ENCODE measurements at regions not wholly inside any gene's neighbourhood (a gene's known extent, or its start where the extent isn't known, plus 50 kb on each side); places are given as distances from the start of the nearest gene placed in this dataset.

- DNase-seq (ENCODE audit: low read depth), result no peak
- H3K4me3 ChIP-seq (replicated peaks; ENCODE audit: low read depth, low read length), result no peak overlapping the region
- TF ChIP-seq CTCF (IDR thresholded peaks at IDR 0.05; ENCODE audit: low read length, missing control alignments), result no peak
Observed at GRCh38 chr14:83255727-83256090, 1722.1 kb upstream of the SEL1L start.

DNA sequence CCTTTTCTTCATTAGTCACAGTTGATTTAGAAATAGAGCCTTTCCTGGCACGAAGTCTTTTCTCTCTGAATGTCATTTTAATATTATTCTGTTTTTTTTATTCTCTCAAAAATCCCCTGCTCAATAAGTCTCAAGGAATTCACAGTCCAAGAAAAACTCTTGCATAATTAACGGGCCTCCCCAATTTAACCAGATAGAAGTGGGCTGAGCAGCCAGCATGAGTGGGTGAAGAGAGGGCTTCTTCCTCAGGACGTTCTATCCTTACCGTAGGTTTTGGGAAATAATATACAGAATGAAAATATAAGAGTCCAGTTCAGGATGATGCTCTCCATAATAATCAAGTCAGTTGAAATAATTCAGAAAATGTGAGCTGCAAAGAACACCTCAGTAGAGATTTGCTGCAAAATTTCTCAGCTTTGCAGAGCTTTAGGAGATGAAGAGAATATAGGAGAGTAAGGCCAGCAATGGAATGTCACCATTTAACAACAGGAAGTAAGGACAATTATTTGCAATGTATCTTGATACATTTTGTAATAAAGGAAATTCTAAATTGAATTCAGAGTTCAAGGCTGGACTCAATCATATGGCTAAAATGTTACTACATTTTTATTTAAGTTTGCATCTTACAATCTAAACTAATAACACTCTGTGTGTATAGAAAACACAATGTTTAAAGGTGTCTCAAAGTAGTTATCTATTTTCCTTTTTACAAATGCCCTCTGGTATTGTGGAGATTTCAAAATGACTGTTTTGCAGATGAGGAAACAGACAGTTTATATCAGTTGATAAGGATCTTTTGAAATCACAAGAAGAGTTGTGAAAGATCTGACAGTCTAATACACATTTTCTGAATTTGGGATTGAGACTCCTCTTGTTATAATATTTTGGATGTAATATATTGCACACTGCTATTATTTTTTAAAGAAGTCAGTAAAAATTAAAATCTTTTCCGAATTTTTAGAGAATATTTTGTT is 1724.1 kb upstream of the SEL1L start:
- DNase-seq (ENCODE audit: low read depth), result no peak
- H3K4me3 ChIP-seq (replicated peaks; ENCODE audit: low read depth, low read length), result no peak overlapping the region
- no peak for TF ChIP-seq CTCF (IDR thresholded peaks at IDR 0.05; ENCODE audit: low read length, missing control alignments)

- DNase-seq (ENCODE audit: low read depth), result no peak
- H3K4me3 ChIP-seq (replicated peaks; ENCODE audit: low read depth, low read length), result no peak overlapping the region
- TF ChIP-seq CTCF (IDR thresholded peaks at IDR 0.05; ENCODE audit: low read length, missing control alignments), result no peak
Observed at GRCh38 chr14:83260751-83261150, 1727.1 kb upstream of the SEL1L start.

- no peak overlapping the region for H3K4me3 ChIP-seq (replicated peaks; ENCODE audit: low read depth, low read length)
- TF ChIP-seq CTCF (IDR thresholded peaks at IDR 0.05; ENCODE audit: low read length, missing control alignments), result no peak
- DNase-seq (ENCODE audit: low read depth), result no peak
Observed at GRCh38 chr14:83269583-83269982, 1735.9 kb upstream of the SEL1L start.

- DNase-seq (ENCODE audit: low read depth), result no peak
- no peak for TF ChIP-seq CTCF (IDR thresholded peaks at IDR 0.05; ENCODE audit: low read length, missing control alignments)
- no peak overlapping the region for H3K4me3 ChIP-seq (replicated peaks; ENCODE audit: low read depth, low read length)
Observed at GRCh38 chr14:83271663-83272062, 1738.0 kb upstream of the SEL1L start.

DNA sequence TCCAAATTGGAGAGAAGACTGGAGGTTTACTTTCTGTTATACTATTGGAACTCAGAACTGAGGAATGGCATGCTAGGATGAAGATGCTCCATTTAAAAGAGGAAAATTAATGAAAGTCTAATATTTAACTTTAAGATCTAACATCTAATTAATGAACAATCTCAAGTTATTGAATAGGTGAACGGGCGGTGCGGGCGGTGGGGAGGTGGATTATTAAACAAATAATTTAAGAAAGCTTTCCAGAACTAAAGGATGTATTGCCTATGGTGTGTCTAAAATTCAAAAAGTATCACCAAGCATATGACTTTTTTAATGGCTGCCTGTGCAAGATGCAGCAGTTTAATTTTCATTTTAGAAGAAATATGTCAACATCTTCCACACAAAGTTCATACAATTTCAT is 1747.1 kb upstream of the SEL1L start:
- no peak for TF ChIP-seq CTCF (IDR thresholded peaks at IDR 0.05; ENCODE audit: low read length, missing control alignments)
- DNase-seq (ENCODE audit: low read depth), result no peak
- no peak overlapping the region for H3K4me3 ChIP-seq (replicated peaks; ENCODE audit: low read depth, low read length)

DNA sequence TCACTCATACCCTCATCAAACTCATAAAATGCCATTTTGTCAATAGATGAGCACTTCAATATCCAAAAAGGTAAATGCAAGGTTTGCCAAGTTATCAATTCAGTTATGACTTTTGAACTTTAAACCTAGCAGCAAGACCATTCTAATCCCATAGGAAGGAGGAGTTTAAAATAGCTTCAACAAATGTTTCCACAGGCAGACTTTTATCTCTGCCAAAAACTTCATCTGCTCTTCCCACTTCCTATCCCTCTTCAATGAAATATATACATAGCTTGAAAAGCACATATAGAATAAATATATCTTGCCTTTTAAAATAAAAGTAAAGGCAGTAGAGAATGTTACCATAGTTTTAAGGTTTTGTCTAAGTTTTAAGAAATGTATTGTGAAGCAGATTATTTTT is 1749.1 kb upstream of the SEL1L start:
- no peak for TF ChIP-seq CTCF (IDR thresholded peaks at IDR 0.05; ENCODE audit: low read length, missing control alignments)
- H3K4me3 ChIP-seq (replicated peaks; ENCODE audit: low read depth, low read length), result no peak overlapping the region
- no peak for DNase-seq (ENCODE audit: low read depth)

Data from fibroblast of pulmonary artery (primary cell).